ENCODE measurements at regions not wholly inside any gene's neighbourhood (a gene's known extent, or its start where the extent isn't known, plus 50 kb on each side); places are given as distances from the start of the nearest gene placed in this dataset.

DNA sequence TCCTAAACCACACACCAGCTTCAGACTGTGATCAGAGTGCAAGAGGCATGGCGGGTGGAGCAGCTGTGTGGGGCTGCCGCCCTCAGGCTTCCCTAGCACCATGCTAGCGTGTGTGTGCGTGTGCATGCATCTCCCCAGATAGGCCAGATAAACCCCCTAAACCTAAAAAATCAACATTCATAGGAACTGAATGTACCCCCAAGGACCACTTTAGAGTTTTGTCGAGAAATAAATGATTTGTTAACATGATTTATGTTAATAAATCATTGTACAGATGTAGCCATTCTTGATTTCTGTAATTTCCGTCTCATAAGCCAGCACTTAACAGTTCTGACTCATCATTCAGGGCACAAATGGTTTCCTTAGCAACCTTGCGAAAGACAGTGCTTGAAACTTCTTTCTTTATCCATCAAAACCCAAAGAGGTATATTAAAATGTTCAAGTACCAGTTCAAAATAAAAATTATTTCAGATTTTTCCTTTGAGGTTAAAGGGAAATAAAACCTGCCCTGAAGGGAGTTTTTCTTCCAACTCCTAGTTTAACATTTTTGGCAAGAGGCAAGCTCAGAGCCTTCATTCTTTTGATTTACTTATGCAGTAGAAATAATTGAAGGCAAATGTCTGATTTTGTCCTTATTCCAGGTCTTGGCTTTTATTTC, 206.2 kb upstream of the RGS6 start:
- TF ChIP-seq, protein P1, sequence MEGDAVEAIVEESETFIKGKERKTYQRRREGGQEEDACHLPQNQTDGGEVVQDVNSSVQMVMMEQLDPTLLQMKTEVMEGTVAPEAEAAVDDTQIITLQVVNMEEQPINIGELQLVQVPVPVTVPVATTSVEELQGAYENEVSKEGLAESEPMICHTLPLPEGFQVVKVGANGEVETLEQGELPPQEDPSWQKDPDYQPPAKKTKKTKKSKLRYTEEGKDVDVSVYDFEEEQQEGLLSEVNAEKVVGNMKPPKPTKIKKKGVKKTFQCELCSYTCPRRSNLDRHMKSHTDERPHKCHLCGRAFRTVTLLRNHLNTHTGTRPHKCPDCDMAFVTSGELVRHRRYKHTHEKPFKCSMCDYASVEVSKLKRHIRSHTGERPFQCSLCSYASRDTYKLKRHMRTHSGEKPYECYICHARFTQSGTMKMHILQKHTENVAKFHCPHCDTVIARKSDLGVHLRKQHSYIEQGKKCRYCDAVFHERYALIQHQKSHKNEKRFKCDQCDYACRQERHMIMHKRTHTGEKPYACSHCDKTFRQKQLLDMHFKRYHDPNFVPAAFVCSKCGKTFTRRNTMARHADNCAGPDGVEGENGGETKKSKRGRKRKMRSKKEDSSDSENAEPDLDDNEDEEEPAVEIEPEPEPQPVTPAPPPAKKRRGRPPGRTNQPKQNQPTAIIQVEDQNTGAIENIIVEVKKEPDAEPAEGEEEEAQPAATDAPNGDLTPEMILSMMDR (IDR thresholded peaks at IDR 0.05) = no peak
- TF ChIP-seq POLR2A (IDR thresholded peaks at IDR 0.05) = no peak

Measured in uterus (tissue), 2 donors.